ENCODE measurements at regions not wholly inside any gene's neighbourhood (a gene's known extent, or its start where the extent isn't known, plus 50 kb on each side); places are given as distances from the start of the nearest gene placed in this dataset.
"Not testable (repeated sequence)": the region's sequence is repeated elsewhere in the genome, so short reads cannot be mapped to it uniquely, and the experiment has no call there.

DNA sequence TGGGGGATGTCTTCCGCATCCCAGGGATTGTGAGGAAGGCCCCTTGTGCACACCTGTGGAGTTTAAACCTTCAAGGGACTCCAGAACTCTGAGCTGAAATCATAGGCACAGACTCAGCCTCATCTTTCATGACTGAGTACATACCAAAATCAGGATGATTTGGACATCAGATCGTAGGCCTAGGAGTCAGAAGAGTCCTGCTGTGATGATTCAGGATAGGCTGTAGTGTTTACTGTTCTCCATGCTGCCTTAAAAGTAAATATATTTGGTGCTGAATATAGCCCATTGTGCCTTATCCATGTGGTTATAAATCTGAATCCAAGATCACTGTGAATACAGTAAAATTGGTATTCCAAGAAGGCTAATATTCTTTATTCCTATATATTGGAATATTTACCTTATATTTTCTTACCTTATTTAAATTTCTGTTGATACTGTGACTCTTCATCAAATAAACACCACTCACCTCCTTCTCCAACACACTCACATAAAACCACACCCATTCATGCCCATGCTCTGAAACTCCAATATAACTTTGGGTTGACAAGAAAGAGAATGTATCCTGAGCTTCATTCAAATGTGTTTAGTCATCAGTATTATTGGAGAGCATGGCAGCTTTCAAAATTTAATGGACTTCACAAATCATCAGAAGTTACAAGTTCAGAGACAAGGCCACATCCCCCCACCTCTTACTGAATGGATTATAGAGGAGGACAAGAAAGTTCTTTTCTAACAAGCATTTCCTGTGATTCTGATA is 561.4 kb upstream of the LINC00305 start:
- no peak for DNase-seq

DNA sequence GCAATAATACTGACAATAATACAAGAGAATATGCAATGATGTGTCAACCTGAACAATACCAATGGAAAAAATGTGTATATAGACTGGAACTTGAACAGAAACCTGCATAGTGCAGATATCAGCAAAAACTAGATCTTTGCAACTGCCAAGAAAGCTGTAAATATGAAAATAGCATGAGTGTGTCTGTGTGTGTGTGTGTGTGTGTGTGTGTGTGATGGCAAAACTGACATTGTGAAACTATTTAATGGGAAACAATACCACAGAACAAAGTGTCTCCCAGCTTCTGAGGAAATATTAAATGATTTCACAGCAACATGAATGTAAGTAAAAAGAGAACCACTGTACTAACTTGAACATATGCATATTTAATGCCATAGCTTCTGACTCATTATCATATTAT is 558.2 kb upstream of the LINC00305 start:
- no peak for DNase-seq

GRCh38 chr18:64699081-64699480 is 550.2 kb upstream of the LINC00305 start:
- DNase-seq = no peak

DNA sequence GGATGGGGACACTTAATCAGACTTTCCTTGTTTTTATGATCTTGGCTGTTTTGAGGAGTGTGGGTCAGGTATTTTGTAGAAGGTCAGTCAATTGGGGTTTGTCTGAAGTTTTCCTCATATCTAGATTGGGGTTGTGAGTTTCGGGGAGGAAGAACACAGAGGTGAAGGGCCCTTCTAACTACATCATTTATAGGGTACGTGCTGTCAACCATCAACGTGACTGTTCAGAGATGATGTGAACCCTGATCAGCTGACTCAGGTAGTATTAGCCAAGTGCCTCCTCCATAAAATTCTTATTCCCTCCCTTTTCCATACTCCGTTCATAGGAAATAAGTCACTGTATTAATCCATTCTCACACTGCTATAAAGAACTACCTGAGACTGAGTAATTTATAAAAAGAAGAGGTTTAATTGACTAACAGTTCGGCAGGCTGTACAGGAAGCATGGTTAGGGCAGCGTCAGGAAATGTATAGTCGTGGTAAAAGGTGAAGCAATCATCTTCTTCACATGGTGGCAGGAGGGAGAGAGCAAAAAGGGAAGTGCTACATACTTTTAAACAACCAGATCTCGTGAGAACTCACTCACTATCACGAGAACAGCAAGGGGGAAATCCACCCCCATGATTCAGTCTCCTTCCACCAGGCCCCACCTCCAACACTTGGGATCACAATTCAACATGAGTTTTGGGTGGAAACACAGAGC is 547.1 kb upstream of the LINC00305 start:
- DNase-seq = no peak

GRCh38 chr18:64693766-64694165 is 544.9 kb upstream of the LINC00305 start:
- DNase-seq = no peak

DNA sequence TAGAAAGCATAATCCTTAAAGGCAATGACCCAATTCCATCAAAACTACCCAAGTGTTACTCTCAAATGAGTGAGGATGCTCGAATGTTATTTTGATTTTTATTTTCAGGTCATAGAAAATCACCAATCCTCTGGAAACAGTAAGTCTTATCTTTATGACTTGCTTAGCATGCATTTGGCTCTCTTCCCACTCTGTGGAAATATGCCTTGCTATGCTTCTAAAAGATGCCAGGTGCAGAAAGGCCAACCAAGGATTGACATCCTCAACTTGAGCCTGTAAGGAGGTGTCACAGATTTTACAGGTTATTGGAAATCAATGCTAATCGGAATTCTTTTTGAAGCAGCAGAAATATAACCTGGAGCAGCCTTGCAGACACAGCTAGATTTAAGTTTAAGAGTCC is 543.9 kb upstream of the LINC00305 start:
- DNase-seq = no peak

DNA sequence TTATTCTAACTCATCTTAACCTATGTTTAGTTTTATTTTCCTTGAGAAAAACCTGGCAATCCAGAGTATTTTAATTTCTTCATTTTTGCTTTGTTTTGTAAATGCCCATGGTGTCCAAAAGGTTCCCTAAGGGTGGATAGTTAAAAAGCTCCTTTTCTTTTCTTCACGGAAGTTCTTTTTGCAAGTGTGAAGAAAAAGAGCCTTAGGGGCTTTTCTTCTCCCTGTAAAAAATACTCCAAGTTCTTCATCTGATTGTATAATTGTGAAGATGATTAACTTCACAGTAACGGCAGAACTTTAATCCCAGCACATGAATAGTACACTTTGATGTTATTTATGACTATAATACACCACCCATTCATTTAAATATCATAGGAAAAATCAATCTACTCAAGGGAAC is 530.2 kb upstream of the LINC00305 start:
- DNase-seq = no peak

DNA sequence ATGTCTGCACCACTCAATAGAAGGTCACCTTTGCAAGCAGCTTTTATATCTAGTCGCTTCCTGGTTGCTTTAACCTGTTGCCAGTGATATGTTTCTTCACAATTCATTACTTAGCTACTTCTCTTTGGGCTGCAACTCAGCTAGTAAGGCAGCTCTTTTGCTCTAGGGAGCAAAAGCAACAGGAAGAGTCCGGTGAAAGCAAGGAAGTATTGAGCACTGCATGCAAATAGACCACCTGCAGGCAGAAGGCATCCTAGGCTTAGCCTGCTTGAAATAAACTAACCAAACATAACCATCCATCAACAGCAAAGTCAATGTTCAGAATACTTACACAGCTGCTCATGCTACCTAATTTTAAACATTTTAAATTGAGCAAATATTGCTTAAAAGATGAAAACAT is 529.2 kb upstream of the LINC00305 start:
- DNase-seq = no peak

GRCh38 chr18:64674694-64675093 is 525.8 kb upstream of the LINC00305 start:
- no peak for DNase-seq

DNA sequence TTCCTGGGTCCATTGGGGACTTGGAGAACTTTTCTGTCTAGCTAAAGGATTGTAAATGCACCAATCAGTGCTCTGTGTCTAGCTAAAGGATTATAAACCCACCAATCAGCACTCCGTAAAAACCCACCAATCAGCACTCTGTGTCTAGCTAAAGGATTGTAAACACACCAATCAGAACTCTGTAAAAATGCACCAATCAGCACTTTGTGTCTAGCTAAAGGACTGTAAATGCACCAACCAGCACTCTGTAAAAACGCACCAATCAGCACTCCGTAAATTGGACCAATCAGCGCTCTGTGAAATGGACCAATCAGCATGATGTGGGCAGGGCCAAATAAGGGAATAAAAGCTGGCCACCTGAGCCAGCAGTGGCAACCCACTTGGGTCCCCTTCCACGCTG is 522.4 kb upstream of the LINC00305 start:
- DNase-seq = not testable (repeated sequence)

DNA sequence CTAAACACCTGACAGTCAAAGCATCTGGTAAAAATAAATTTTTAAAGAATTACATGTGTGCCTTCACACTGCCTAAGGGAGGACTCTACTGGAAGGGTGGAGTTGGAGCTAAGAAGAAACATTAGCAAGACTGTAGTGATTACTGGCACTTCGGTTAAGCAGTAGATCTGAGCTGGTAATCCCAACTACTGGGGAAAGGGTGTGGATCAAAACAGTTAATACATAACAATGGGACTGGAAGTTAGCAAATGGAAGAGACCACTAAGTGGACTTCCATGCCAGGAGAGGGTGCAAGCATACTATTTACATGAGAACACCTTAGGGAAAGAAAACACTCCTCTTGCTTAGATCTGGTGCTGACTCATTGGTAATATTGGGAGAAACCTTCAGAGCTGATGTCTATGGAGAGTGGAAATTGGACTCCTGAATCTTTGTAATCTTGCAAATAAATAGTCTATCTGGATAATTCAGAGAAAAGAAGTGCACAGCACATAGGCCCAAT is 519.6 kb upstream of the LINC00305 start:
- DNase-seq = no peak

- DNase-seq = no peak
Observed at GRCh38 chr18:64663086-64663485, 514.2 kb upstream of the LINC00305 start.

GRCh38 chr18:64659196-64659595 is 510.3 kb upstream of the LINC00305 start:
- peak; percentile 56 to 76 for DNase-seq

- peak in 1 of 2 experiments; percentile 5 for DNase-seq
Observed at GRCh38 chr18:64653068-64653467, 504.2 kb upstream of the LINC00305 start.

DNA sequence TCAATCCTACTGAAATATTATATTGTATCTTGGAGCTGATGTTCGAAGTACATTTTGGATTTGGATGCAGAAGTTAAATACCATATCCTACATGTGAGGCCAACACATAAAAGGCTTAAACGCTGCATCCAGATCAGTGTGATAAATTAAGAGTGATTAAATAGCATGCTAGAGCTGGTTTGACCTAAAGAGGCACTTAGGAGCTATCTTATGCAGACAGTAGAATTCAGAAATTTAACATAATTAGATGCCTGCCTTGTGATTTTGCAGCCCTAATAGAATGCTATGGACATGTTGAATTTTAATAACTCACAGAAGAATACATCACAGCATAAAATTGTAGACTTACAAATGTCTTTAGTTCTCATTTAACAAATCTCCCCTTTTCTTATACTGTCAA is 501.2 kb upstream of the LINC00305 start:
- DNase-seq = no peak

DNA sequence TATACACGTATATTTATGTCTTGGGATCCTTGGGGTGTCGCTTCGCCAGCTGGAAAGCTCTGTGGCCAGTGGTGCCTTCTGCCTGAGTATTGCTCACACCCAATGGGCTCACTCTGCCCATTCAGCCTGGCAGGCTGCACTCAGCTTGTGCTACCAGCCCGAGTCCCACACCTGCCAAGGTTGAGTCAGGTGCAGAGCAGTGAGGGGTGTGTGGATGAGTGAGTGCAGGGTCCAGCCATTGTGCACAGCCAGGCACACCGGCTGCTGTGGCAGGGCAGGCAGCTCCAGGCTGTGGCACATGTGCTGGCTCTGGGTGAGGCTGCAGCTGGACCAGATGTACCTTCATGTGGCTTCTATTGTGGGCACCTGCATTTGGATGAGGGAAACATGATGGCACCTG is 496.9 kb upstream of the LINC00305 start:
- no peak for DNase-seq

DNA sequence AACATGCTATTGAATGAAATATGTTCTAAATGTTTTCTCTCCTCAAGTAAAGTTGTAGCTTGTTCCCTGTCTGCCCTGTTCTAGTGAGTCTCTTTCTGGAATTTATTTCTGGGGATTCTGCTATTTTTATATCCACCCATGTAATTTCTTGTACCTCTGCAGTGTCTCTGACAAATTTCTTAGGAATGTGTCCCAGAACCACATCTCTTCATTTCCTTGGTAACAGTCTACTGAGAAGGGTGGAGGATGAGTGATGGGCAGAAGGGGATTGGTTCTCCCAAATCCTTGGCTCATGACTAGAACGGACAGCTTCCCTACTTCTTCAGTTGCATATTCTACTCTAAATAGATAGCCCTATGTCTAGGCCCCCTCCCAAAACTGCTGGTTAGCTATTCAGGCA is 490.6 kb upstream of the LINC00305 start:
- DNase-seq = no peak

DNA sequence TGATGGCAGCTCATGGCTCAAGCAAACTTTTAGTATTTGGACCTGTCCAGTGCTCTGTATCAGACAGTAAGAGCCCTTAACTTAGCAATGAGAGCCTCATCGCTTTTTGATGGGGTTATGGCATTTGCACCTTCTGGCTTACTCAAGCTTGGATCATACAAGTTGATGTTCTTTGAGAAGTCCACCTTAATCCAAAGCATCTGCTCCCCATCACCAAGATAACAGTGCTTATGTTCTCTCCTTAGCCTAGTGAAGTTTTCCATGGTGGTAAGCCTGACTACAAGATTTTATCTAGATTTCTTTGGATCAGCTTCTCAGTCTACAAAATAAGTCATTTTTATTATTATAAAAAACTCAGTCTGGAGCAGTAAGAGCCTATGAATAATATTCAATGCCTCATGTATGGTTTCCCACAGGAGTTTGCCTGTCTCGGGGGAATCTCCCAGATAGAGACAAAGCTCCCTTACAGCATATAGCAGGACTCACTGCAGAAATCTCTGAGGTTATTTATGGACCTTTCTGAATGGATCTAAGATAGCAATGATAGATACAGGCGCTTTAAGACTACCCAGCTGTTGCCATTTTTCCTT is 472.2 kb upstream of the LINC00305 start:
- peak in 1 of 2 experiments; percentile 11 for DNase-seq

- peak; percentile 11 to 60 for DNase-seq
Observed at GRCh38 chr18:64618390-64618789, 469.5 kb upstream of the LINC00305 start.

GRCh38 chr18:64615021-64615420 is 466.1 kb upstream of the LINC00305 start:
- DNase-seq = no peak

DNA sequence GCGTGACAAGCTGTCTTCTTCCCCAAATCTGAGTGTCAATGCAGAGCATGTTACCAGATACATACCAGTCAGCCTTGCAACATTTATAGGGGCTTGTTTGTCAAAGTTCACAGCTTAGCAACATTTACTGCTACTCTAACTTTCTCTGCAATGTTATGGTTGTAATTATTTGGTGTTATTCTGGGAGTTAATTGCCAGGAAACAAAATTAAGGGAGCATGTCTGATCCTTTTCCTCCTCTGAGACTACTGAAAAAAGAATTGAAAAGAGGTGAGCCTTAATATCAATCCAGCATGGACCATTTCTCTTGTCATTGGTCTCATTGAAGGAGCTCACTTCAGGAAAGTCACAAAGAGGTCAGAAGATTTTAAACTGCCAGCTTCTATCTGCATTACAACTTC is 465.6 kb upstream of the LINC00305 start:
- DNase-seq = no peak

DNA sequence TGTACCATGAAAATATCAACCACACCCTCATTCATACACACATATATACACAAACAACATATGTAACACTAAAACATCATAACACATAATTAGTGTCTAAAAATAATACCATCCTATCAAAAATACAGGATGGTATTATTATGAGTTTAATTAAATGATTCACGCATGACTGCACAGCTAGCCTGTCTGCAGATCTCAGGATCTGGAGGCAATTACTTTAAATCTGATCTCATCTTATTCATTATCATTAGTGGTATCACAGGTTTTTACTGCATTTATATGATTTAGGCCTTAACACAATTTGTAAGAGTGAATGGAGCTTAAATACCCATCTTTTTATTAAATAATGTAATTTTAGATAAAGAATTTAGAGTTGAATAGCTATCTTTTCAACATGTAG is 443.4 kb upstream of the LINC00305 start:
- DNase-seq = peak in 1 of 2 experiments; percentile 27

- DNase-seq = no peak
Observed at GRCh38 chr18:64589000-64589399, 440.1 kb upstream of the LINC00305 start.

DNA sequence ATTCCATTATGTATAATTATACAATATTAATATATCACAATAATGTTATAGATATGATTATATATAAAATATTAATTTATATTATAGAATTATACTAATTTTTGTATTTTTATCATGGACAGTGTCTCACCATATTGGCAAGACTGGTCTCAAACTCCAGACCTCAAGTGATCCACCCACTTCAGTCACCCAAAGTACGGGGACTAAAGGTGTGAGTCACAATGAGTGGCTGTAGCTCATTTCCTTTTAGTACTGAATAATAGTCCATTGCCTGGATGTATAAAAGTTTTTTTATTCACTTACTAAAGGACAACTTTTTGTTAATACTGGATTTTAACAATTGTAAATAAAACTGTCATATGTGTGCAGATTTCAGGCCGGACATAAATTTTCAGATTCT is 417.6 kb upstream of the LINC00305 start:
- no peak for DNase-seq
